Astrocyte (in vitro differentiated cells and primary cell): ENCODE measurements at regions not wholly inside any gene's neighbourhood (a gene's known extent, or its start where the extent isn't known, plus 50 kb on each side); places are given as distances from the start of the nearest gene placed in this dataset.

Source experiments
- DNase-seq: peaks from one replicate; pipeline ENCODE4 v3.0.0-alpha.2; 2010; ENCODE audit warnings: low read depth
- FAIRE-seq: peaks from 2 replicates; lab custom pipeline; 2011; peaks lifted over from hg19 to GRCh38; lab: Jason Lieb, UNC
- H2AFZ ChIP-seq: 2 replicates; pipeline ENCODE4 v1.6.0; 2012; ENCODE audit warnings: low read depth, low read length, inconsistent platforms
- H3K27ac ChIP-seq: 2 replicates; pipeline ENCODE4 v1.5.1; 2011; ENCODE audit warnings: low read depth, low read length, inconsistent platforms
- H3K27me3 ChIP-seq: 2 replicates; pipeline ENCODE4 v1.6.0; 2011; ENCODE audit warnings: low read length, inconsistent platforms; ENCODE audit not compliant: insufficient read depth
- H3K36me3 ChIP-seq: 2 replicates; pipeline ENCODE4 v1.5.1; 2011; ENCODE audit warnings: low read length, inconsistent platforms; ENCODE audit not compliant: insufficient read depth
- H3K4me1 ChIP-seq: 2 replicates; pipeline ENCODE4 v1.5.1; 2011; ENCODE audit warnings: low read length, inconsistent platforms; ENCODE audit not compliant: insufficient read depth
- H3K4me2 ChIP-seq: 2 replicates; pipeline ENCODE4 v1.6.0; 2012; ENCODE audit warnings: low read length, inconsistent platforms
- H3K4me3 ChIP-seq: 2 replicates; pipeline ENCODE4 v1.5.1; 2011; ENCODE audit warnings: low read depth, mild to moderate bottlenecking, low read length, inconsistent platforms; ENCODE audit not compliant: insufficient read depth
- H3K79me2 ChIP-seq: 2 replicates; pipeline ENCODE4 v1.6.0; 2012; ENCODE audit warnings: mild to moderate bottlenecking, low read length, inconsistent platforms; ENCODE audit not compliant: insufficient read depth
- H3K9ac ChIP-seq: 2 replicates; pipeline ENCODE4 v1.6.0; 2012; ENCODE audit warnings: mild to moderate bottlenecking, low read length, inconsistent platforms
- H3K9me3 ChIP-seq: 2 replicates; pipeline ENCODE4 v1.5.1; 2012; ENCODE audit warnings: low read depth, mild to moderate bottlenecking, low read length, inconsistent platforms; ENCODE audit not compliant: insufficient read depth
- H4K20me1 ChIP-seq: 2 replicates; pipeline ENCODE4 v1.6.0; 2012; ENCODE audit warnings: low read length, inconsistent platforms; ENCODE audit not compliant: insufficient read depth
- H3K27ac Mint-ChIP-seq: one replicate; pipeline ENCODE4 v1.8.0; 2021; ENCODE audit warnings: mild to moderate bottlenecking, mixed read lengths; ENCODE audit not compliant: unreplicated experiment
- H3K27me3 Mint-ChIP-seq: one replicate; pipeline ENCODE4 v1.8.0; 2021; ENCODE audit warnings: low read depth, mixed read lengths; ENCODE audit not compliant: unreplicated experiment
- H3K36me3 Mint-ChIP-seq: one replicate; pipeline ENCODE4 v1.8.0; 2021; ENCODE audit warnings: low read depth, mixed read lengths; ENCODE audit not compliant: unreplicated experiment
- H3K4me1 Mint-ChIP-seq: one replicate; pipeline ENCODE4 v1.8.0; 2021; ENCODE audit warnings: low read depth, mixed read lengths; ENCODE audit not compliant: unreplicated experiment
- H3K4me3 Mint-ChIP-seq: one replicate; pipeline ENCODE4 v1.8.0; 2021; ENCODE audit warnings: mild to moderate bottlenecking, moderate library complexity, mixed read lengths; ENCODE audit not compliant: unreplicated experiment
- H3K9me3 Mint-ChIP-seq: one replicate; pipeline ENCODE4 v1.8.0; 2021; ENCODE audit warnings: mild to moderate bottlenecking, mixed read lengths; ENCODE audit not compliant: unreplicated experiment
- CTCF ChIP-seq: IDR thresholded peaks from 2 replicates; pipeline ENCODE4 v1.5.1; 2011; ENCODE audit warnings: low read depth, mild to moderate bottlenecking, inconsistent platforms, low read length, moderate library complexity; ENCODE audit not compliant: insufficient read depth
- EZH2 ChIP-seq: IDR thresholded peaks from 2 replicates; pipeline ENCODE4 v1.6.1; 2012; ENCODE audit warnings: mild to moderate bottlenecking, low read length, inconsistent platforms; ENCODE audit not compliant: insufficient read depth

GRCh38 chr11:115941481-115941993 lies 437.3 kb upstream of the CADM1 start:
- Histone ChIP-seq H3K27me3 (no peaks in the 10 kb centered on the region), H3K79me2 (no peaks in the 10 kb centered on the region), H3K36me3 (no peaks in the 10 kb centered on the region), H3K9ac (peak overlapping the region; percentile 65), H3K4me2 (peak overlapping the region; percentile 63), H3K4me1 (peaks cover 32% of the 10 kb centered on the region), H4K20me1 (no peaks in the 10 kb centered on the region), H2AFZ (peak overlapping the region; percentile 14), H3K9me3 (no peaks in the 10 kb centered on the region), H3K27ac (peak overlapping the region; percentile 87), H3K4me3 (no peak overlapping the region)
- Mint-ChIP-seq H3K4me3 (no peak overlapping the region), H3K27me3 (peaks cover 17% of the 10 kb centered on the region), H3K9me3 (peaks cover 5% of the 10 kb centered on the region), H3K27ac (peak overlapping the region; percentile 98), H3K4me1 (peaks cover 30% of the 10 kb centered on the region), H3K36me3 (peaks cover 4% of the 10 kb centered on the region)
- TF ChIP-seq CTCF, result no peak
- no peak for TF ChIP-seq EZH2
- FAIRE-seq (no peak), DNase-seq (peak; percentile 100)

- H3K4me3 ChIP-seq, result no peak overlapping the region
- peak overlapping the region; percentile 75 for H3K27ac ChIP-seq
- H3K4me2 ChIP-seq, result peak overlapping the region; percentile 63
- TF ChIP-seq EZH2 (no peak), CTCF (no peak)
- no peaks in the 10 kb centered on the region for H3K36me3 Mint-ChIP-seq
- H3K27me3 Mint-ChIP-seq, result peaks cover 12% of the 10 kb centered on the region
- H4K20me1 ChIP-seq, result no peaks in the 10 kb centered on the region
- FAIRE-seq (no peak), DNase-seq (no peak)
- peak overlapping the region; percentile 65 for H3K9ac ChIP-seq
- H2AFZ ChIP-seq, result peak overlapping the region; percentile 14
- peak overlapping the region; percentile 98 for H3K27ac Mint-ChIP-seq
- no peaks in the 10 kb centered on the region for H3K9me3 Mint-ChIP-seq
- no peaks in the 10 kb centered on the region for H3K9me3 ChIP-seq
- peaks cover 30% of the 10 kb centered on the region for H3K4me1 Mint-ChIP-seq
- no peaks in the 10 kb centered on the region for H3K36me3 ChIP-seq
- H3K27me3 ChIP-seq, result no peaks in the 10 kb centered on the region
- no peaks in the 10 kb centered on the region for H3K79me2 ChIP-seq
- H3K4me1 ChIP-seq, result peaks cover 32% of the 10 kb centered on the region
- no peak overlapping the region for H3K4me3 Mint-ChIP-seq
Observed at GRCh38 chr11:115941044-115941443, 436.8 kb upstream of the CADM1 start.

GRCh38 chr11:115939731-115940421 lies 435.7 kb upstream of the CADM1 start:
- Mint-ChIP-seq H3K27ac (no peak overlapping the region), H3K4me3 (no peak overlapping the region), H3K36me3 (no peaks in the 10 kb centered on the region), H3K27me3 (peaks cover 7% of the 10 kb centered on the region), H3K4me1 (peaks cover 30% of the 10 kb centered on the region), H3K9me3 (no peaks in the 10 kb centered on the region)
- TF ChIP-seq CTCF, result no peak
- TF ChIP-seq EZH2, result no peak
- Histone ChIP-seq H3K4me2 (peak overlapping the region; percentile 74), H3K27ac (no peak overlapping the region), H3K36me3 (no peaks in the 10 kb centered on the region), H3K79me2 (no peaks in the 10 kb centered on the region), H2AFZ (no peak overlapping the region), H4K20me1 (no peaks in the 10 kb centered on the region), H3K27me3 (no peaks in the 10 kb centered on the region), H3K4me1 (peaks cover 32% of the 10 kb centered on the region), H3K9me3 (no peaks in the 10 kb centered on the region), H3K4me3 (no peak overlapping the region), H3K9ac (peak overlapping the region; percentile 52)
- no peak for FAIRE-seq
- no peak for DNase-seq
